A673 (cell line): ENCODE measurements at regions not wholly inside any gene's neighbourhood (a gene's known extent, or its start where the extent isn't known, plus 50 kb on each side); places are given as distances from the start of the nearest gene placed in this dataset.
"Not testable (repeated sequence)": the region's sequence is repeated elsewhere in the genome, so short reads cannot be mapped to it uniquely, and the experiment has no call there.

Source experiments
- BruUV-seq: library from RNA; stranded (reverse); fragments of 400-500 nt; replicated peaks from 2 replicates; lab custom pipeline; 2021; lab: Mats Ljungman, UMichigan
- CTCF ChIA-PET: fragments of 300-600 bp; sonication (Branson Sonifier 250); formaldehyde crosslinking; loops from one replicate; lab custom pipeline; 2022; ENCODE audit warnings: antibody characterized with exemption; lab: Charles Lee
- POLR2A ChIA-PET: fragments of 300-600 bp; sonication (Branson Sonifier 250); formaldehyde crosslinking; loops from one replicate; lab custom pipeline; 2022; ENCODE audit warnings: antibody characterized with exemption; ENCODE audit not compliant: low non-redundant PET; lab: Charles Lee
- DNase-seq: peaks from one replicate; pipeline ENCODE4 v3.0.0-alpha.2; 2015; ENCODE audit warnings: low spot score
- H3K27ac ChIP-seq: fragments of 200-600 bp; sonication (generic); 2 replicates; pipeline ENCODE4 v1.5.1; 2016; ENCODE audit warnings: mixed run types, low read depth, mild to moderate bottlenecking, mixed read lengths, antibody characterized with exemption, low read length; ENCODE audit not compliant: poor library complexity, severe bottlenecking
- H3K27me3 ChIP-seq: fragments of 200-600 bp; sonication (generic); replicated peaks from 2 replicates; pipeline ENCODE4 v1.6.1; 2017; ENCODE audit warnings: mixed run types, low read depth, mild to moderate bottlenecking, mixed read lengths, antibody characterized with exemption, low read length; ENCODE audit not compliant: insufficient read depth, poor library complexity
- H3K36me3 ChIP-seq: fragments of 200-600 bp; sonication (generic); 2 replicates; pipeline ENCODE4 v1.6.1; 2016; ENCODE audit warnings: mixed run types, mild to moderate bottlenecking, mixed read lengths, antibody characterized with exemption, low read length; ENCODE audit not compliant: insufficient read depth, poor library complexity, severe bottlenecking
- H3K4me1 ChIP-seq: fragments of 200-600 bp; sonication (generic); 2 replicates; pipeline ENCODE4 v1.6.1; 2017; ENCODE audit warnings: mixed run types, mild to moderate bottlenecking, mixed read lengths, antibody characterized with exemption, low read length; ENCODE audit not compliant: insufficient read depth, poor library complexity, severe bottlenecking
- H3K4me3 ChIP-seq: fragments of 200-600 bp; sonication (generic); 2 replicates; pipeline ENCODE4 v1.5.1; 2016; ENCODE audit warnings: low read depth, mixed run types, mild to moderate bottlenecking, mixed read lengths, low read length; ENCODE audit not compliant: poor library complexity, severe bottlenecking
- H3K9me3 ChIP-seq: fragments of 200-600 bp; sonication (generic); 2 replicates; pipeline ENCODE4 v1.6.1; 2016; ENCODE audit warnings: mixed run types, low read depth, mild to moderate bottlenecking, mixed read lengths, antibody characterized with exemption, low read length; ENCODE audit not compliant: poor library complexity, severe bottlenecking
- intact Hi-C: fragments of 100-400 bp; cut with micrococcal nuclease; formaldehyde crosslinking; loops from one replicate; pipeline ENCODE4 v1.10.0; 2022; ENCODE audit not compliant: unreplicated experiment

DNA sequence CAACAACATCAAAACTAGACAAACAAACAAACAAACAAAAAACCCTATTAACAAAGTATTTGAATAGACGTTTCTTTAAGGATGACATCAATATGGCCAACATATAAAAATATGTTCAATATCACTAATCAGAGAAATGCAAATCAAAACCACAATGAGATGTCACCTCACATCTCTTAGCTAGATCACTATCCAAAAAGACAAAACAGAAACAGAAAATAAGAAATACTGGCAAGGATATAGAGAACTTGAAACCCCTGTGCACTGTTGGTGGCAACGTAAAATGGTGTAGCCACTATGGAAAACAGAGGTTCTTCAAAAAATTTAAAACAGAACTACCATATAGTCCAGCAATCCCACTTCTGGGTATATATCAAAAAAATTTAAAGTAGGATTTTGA is 236.9 kb downstream of the SPATA31A6 start:
- DNase-seq, POLR2A ChIA-PET, H3K36me3 ChIP-seq, H3K27me3 ChIP-seq, BruUV-seq, CTCF ChIA-PET, intact Hi-C loops, H3K4me1 ChIP-seq, H3K27ac ChIP-seq, H3K9me3 ChIP-seq, H3K4me3 ChIP-seq: not testable (repeated sequence)

DNA sequence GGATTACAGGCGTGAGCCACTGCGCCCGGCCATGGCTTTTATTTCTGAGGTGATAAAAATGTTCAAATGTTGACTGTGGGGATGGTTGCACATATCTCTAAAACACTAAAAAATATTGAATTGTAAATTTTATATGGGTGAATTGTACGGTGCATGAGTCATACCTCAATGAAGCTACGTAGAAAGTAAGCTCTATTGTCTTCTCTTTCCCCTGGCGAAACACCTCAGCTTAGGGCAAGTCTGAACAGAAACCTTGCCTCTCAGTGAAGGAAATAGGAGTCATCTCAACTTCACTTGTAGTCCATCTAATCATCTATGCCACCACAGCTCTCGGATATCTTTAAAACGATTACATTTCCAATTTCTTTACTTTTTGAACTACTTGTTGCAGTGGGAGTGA is 238.2 kb downstream of the SPATA31A6 start:
- H3K9me3 ChIP-seq, H3K4me3 ChIP-seq, H3K36me3 ChIP-seq, H3K4me1 ChIP-seq, H3K27ac ChIP-seq, H3K27me3 ChIP-seq, intact Hi-C loops, CTCF ChIA-PET, BruUV-seq, DNase-seq, POLR2A ChIA-PET: not testable (repeated sequence)

DNA sequence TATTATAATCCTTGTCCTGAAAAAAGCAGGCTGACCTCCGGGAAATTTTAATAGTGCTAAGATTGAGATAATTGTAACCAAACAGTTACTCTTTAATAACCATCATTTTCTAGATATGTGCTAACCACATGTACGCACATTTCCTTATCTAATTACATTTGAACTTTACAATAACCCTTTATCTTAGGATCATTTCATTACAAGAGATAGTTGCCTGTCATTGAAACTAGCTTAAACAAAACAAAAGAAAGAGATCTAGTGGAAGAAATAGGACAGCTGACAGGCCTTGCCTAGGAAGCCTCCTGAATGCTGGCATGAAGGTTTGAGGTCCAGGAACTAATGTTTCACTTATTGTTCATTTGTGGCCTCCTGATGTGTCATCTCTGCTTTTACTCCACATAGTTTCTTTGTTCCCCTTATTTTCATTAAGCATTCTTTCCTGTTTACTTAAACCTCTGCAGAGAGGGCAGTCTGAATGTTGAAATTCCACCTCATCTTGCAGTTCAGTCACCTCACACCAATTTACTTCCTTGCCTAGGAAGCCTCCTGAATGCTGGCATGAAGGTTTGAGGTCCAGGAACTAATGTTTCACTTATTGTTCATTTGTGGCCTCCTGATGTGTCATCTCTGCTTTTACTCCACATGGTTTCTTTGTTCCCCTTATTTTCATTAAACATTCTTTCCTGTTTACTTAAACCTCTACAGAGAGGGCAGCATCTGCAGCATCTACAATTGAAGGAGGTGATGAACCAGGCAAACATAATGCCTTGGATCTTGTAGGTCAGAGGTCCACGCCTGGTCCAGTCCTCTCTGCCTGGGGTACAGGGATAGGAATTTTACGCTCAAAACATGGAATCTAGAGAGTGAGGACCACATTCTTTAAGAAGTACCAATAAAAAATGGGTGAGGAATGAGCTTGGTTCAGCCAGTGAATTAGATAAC is 247.5 kb downstream of the SPATA31A6 start:
- H3K4me3 ChIP-seq, CTCF ChIA-PET, H3K9me3 ChIP-seq, H3K4me1 ChIP-seq, BruUV-seq, POLR2A ChIA-PET, H3K36me3 ChIP-seq, intact Hi-C loops, DNase-seq, H3K27ac ChIP-seq, H3K27me3 ChIP-seq: not testable (repeated sequence)

- H3K27ac ChIP-seq, H3K4me3 ChIP-seq, H3K9me3 ChIP-seq, H3K4me1 ChIP-seq, DNase-seq, BruUV-seq, H3K36me3 ChIP-seq, POLR2A ChIA-PET, intact Hi-C loops, CTCF ChIA-PET, H3K27me3 ChIP-seq: not testable (repeated sequence)
These were observed 248.2 kb downstream of the SPATA31A6 start for GRCh38 chr9:42431616-42432010.

- intact Hi-C loops, H3K36me3 ChIP-seq, DNase-seq, H3K9me3 ChIP-seq, POLR2A ChIA-PET, CTCF ChIA-PET, H3K27me3 ChIP-seq, H3K27ac ChIP-seq, H3K4me1 ChIP-seq, H3K4me3 ChIP-seq, BruUV-seq: not testable (repeated sequence)
These were observed 251.6 kb downstream of the SPATA31A6 start for GRCh38 chr9:42434844-42435714.

DNA sequence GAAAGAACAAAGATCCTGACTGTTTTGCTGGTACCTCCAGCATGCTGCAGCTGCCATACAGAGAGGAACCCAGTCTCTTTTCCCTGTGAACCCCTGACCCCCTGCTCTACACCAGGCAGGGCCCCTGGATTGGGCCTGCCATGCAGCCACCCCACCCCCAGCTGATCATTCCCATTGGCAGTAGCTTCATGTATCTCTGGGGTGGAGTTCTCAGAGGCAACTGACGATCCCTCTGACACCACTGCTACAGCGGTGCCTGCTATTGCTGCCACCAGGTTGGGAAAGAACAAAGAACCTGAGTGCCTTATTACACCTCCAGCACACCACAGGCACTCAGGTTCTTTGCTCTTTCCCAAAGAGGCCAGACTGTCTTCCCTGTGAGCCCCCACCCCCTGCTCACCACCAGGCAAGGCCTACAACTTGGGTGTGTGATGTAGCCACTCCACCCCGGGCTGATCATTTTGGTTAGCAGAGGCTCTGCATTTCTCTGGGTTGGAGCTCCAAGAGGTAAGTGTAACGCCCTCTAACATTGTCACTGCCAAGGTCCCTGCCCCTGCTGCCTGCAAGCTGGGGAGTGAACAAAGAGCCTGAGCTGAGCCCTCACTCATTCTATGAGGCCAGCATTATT is 252.4 kb downstream of the SPATA31A6 start:
- H3K4me3 ChIP-seq, H3K4me1 ChIP-seq, POLR2A ChIA-PET, H3K27me3 ChIP-seq, H3K36me3 ChIP-seq, CTCF ChIA-PET, H3K27ac ChIP-seq, DNase-seq, H3K9me3 ChIP-seq, intact Hi-C loops, BruUV-seq: not testable (repeated sequence)

DNA sequence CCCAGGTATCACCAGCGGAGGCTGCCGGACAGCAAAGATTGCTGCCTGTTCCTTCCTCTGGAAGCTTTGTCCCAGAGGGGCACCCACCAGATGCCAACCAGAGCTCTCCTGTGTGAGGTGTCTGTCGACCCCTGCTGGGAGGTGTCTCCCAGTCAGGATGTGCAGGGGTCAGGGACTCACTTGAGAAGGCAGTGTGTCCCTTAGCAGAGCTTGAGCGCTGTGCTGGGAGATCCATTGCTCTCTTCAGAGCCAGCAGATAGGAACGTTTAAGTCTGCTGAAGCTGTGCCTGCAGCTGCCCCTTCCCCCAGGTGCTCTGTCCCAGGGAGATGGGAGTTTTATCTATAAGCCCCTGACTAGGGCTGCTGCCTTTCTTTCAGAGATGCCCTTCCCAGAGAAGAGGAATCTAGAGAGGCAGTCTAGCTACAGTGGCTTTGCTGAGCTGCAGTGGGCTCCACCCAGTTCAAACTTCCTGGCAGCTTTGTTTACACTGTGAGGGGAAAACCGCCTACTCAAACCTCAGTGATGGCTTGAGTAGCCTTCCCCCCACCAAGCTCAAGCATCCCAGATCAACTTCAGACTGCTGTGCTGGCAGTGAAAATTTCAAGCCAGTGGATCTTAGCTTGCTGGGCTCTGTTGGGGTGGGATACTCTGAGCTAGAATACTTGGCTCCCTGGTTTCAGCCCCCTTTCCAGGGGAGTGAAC is 253.7 kb downstream of the SPATA31A6 start:
- intact Hi-C loops, H3K27ac ChIP-seq, BruUV-seq, DNase-seq, H3K4me3 ChIP-seq, CTCF ChIA-PET, H3K4me1 ChIP-seq, H3K9me3 ChIP-seq, H3K36me3 ChIP-seq, H3K27me3 ChIP-seq, POLR2A ChIA-PET: not testable (repeated sequence)
